ENCODE measurements at regions not wholly inside any gene's neighbourhood (a gene's known extent, or its start where the extent isn't known, plus 50 kb on each side); places are given as distances from the start of the nearest gene placed in this dataset.

- Mint-ChIP-seq H3K4me1 (ENCODE audit: unreplicated experiment) (peaks cover 5% of the 10 kb centered on the region), H3K36me3 (no peaks in the 10 kb centered on the region), H3K27ac (no peak overlapping the region), H3K4me3 (no peak overlapping the region), H3K9me3 (peaks cover 9% of the 10 kb centered on the region), H3K27me3 (no peaks in the 10 kb centered on the region)
- no peak for DNase-seq (ENCODE audit: extremely low spot score, unreplicated experiment)
- TF ChIP-seq, protein P1, sequence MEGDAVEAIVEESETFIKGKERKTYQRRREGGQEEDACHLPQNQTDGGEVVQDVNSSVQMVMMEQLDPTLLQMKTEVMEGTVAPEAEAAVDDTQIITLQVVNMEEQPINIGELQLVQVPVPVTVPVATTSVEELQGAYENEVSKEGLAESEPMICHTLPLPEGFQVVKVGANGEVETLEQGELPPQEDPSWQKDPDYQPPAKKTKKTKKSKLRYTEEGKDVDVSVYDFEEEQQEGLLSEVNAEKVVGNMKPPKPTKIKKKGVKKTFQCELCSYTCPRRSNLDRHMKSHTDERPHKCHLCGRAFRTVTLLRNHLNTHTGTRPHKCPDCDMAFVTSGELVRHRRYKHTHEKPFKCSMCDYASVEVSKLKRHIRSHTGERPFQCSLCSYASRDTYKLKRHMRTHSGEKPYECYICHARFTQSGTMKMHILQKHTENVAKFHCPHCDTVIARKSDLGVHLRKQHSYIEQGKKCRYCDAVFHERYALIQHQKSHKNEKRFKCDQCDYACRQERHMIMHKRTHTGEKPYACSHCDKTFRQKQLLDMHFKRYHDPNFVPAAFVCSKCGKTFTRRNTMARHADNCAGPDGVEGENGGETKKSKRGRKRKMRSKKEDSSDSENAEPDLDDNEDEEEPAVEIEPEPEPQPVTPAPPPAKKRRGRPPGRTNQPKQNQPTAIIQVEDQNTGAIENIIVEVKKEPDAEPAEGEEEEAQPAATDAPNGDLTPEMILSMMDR (conservative IDR thresholded peaks at IDR 0.05), result no peak
Observed at GRCh38 chr14:71773898-71774481, 158.2 kb upstream of the RGS6 start.

GRCh38 chr14:71776471-71777360, 155.5 kb upstream of the RGS6 start:
- TF ChIP-seq, protein P1 (conservative IDR thresholded peaks at IDR 0.05), result no peak
- Mint-ChIP-seq H3K27me3 (no peaks in the 10 kb centered on the region), H3K36me3 (no peaks in the 10 kb centered on the region), H3K27ac (no peak overlapping the region), H3K9me3 (peaks cover 9% of the 10 kb centered on the region), H3K4me3 (no peak overlapping the region), H3K4me1 (ENCODE audit: unreplicated experiment) (peaks cover 5% of the 10 kb centered on the region)
- DNase-seq (ENCODE audit: extremely low spot score, unreplicated experiment), result no peak

DNA sequence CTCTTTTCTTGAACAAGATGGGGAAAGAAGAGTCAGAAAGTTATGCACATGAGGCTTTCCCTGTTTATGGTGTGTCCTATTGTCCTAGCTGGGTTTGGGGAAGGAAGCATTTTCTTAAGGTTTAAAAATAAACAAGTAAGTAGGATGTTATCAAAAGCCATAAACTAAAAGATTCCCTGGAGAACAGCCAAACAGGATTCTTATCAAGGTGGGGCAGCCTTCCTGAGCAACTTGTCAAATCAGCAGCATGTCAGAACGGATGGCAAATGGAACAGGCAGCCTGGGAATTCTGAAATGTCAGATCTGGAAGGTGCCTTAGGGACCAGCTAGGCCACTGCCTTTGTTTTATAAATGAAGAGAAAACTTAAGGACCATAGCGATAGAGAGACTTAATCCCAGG, 152.2 kb upstream of the RGS6 start:
- H3K4me1 Mint-ChIP-seq (ENCODE audit: unreplicated experiment), result peaks cover 5% of the 10 kb centered on the region
- no peak overlapping the region for H3K27ac Mint-ChIP-seq
- DNase-seq (ENCODE audit: extremely low spot score, unreplicated experiment), result no peak
- H3K9me3 Mint-ChIP-seq, result no peaks in the 10 kb centered on the region
- TF ChIP-seq, protein P1 (conservative IDR thresholded peaks at IDR 0.05), result no peak
- no peaks in the 10 kb centered on the region for H3K36me3 Mint-ChIP-seq
- H3K4me3 Mint-ChIP-seq, result no peak overlapping the region
- H3K27me3 Mint-ChIP-seq, result no peaks in the 10 kb centered on the region

GRCh38 chr14:71780822-71781221, 151.4 kb upstream of the RGS6 start:
- H3K9me3 Mint-ChIP-seq, result no peaks in the 10 kb centered on the region
- H3K27me3 Mint-ChIP-seq, result no peaks in the 10 kb centered on the region
- no peak for DNase-seq (ENCODE audit: extremely low spot score, unreplicated experiment)
- H3K4me3 Mint-ChIP-seq, result no peak overlapping the region
- TF ChIP-seq, protein P1 (conservative IDR thresholded peaks at IDR 0.05), result no peak
- peaks cover 5% of the 10 kb centered on the region for H3K4me1 Mint-ChIP-seq (ENCODE audit: unreplicated experiment)
- no peak overlapping the region for H3K27ac Mint-ChIP-seq
- no peaks in the 10 kb centered on the region for H3K36me3 Mint-ChIP-seq

- TF ChIP-seq, protein P1 (conservative IDR thresholded peaks at IDR 0.05), result no peak
- no peak overlapping the region for H3K4me3 Mint-ChIP-seq
- H3K27me3 Mint-ChIP-seq, result no peaks in the 10 kb centered on the region
- H3K4me1 Mint-ChIP-seq (ENCODE audit: unreplicated experiment), result no peaks in the 10 kb centered on the region
- no peak overlapping the region for H3K27ac Mint-ChIP-seq
- H3K9me3 Mint-ChIP-seq, result no peaks in the 10 kb centered on the region
- no peak for DNase-seq (ENCODE audit: extremely low spot score, unreplicated experiment)
- H3K36me3 Mint-ChIP-seq, result no peaks in the 10 kb centered on the region
Observed at GRCh38 chr14:71783088-71783487, 149.1 kb upstream of the RGS6 start.

All from type B pancreatic cell (in vitro differentiated cells).